Left colon (tissue), 2 donors: ENCODE measurements at regions not wholly inside any gene's neighbourhood (a gene's known extent, or its start where the extent isn't known, plus 50 kb on each side); places are given as distances from the start of the nearest gene placed in this dataset.

Source experiments
- ATAC-seq: fragments of 200-7000 bp; cut with Tn5 transposase; one replicate; pipeline ENCODE4 v1.9.1; 2020; ENCODE audit warnings: mild to moderate bottlenecking, moderate library complexity
- DNase-seq, 2 donors: peaks; one replicate each; pipeline ENCODE4 v3.0.0-alpha.2; 2020
- intact Hi-C, 2 donors: fragments of 100-400 bp; cut with DNase I in 1 of 2; cut with micrococcal nuclease in 1 of 2; formaldehyde crosslinking; loops; one replicate each; pipeline versions ENCODE4 v1.11.2 to v1.14.0; 2022; cut with DNase I, micrococcal nuclease
- donor health status: DM: no; HTN: no; CAD: no.
- donor health status: DM: yes; HTN: yes; CAD: no.

DNA sequence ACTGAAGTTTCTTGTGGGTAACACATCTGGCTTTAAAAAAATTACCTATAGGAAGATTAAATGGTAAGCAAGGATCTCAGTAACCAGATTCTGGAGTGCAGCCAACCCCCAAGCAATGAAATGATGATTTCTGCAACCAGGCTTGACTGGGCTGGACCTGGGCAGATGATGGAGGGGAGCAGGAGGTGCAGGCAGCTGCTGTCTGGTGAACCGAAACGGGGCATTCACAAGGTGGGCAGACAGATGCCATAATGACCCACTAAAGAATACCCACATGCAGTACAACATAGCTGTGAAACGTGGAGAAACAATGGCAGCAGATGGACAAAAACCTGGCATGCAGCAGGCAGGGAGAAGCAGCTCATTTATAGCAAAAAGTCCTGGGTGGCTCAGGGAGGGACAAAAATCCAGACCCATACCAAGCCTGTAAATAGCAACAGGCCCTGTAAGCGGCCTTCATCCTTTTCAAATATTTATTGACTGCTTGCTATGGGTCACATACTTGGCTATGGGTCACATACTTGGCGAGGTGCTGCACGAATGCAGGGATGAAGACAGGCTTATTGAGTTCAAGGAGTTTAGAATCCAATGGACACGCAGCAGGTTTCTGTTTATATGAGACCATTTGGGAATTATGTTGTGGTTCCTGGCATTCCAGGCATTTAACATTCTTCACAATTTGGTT is 244.7 kb downstream of the HRH4 start:
- DNase-seq: no peak
- intact Hi-C loops: loop anchor here in 1 of 2 donors (10.0 kb wide), 1 partner anchor 170 kb away; no protein-coding TSS in a partner anchor
- no peak for ATAC-seq

DNA sequence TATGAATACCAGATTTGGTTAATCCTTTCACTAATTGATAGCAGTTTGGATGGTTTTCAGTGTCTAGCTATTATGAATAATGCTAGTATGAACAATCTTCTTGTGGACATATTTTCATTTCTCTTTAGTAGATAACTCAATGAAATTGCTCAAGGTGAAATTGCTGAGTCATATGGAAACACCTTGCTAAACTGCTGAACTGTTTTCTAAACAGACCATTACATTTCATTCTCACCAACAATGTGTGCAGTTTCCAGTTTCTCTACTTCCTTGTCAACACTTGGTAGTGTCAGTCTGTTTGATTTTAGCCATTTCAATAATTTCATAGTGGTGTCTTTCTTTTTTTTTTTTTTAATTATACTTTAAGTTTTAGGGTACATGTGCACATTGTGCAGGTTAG is 250.0 kb downstream of the HRH4 start:
- ATAC-seq (no peak), DNase-seq (no peak)
- intact Hi-C loops: no loop called here

DNA sequence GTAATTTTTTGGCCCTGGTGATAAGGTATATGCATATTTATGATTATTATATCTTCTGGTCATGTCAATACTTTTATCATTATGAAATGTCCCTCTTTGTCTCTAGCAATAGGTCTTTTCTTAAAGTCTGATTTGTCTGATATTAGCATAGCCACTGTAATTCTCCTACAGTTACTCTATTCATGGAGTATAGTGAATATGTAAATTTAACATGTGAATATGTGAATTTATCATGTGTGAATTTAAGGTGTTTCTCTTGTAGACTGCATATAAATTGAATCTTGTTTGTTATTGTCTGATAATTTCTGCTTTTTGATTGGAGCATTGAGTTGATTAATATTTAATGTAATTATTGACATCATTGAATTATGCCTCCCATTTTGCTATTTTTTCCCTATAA is 259.4 kb downstream of the HRH4 start:
- no peak for DNase-seq

DNA sequence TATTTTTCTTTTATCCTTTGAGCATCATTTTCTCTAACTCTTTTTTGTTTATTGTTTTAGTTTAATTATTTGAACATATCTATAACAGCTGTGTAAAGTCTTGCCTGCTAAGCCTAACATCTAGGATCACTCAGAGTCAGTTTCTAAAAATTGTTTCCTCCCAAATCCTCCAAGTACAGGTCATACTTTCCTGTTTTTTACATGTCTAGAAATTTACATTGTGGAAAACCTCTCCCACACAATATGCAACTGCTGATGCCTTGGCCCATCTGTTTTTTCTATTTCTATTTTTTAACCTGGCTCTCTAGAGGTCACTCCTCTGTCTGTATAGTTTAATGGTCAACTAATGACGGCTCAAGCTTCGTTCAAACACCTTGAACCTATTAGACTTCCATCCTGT is 261.0 kb downstream of the HRH4 start:
- ATAC-seq (no peak), DNase-seq (no peak)
- intact Hi-C loops: loop anchor here in 1 of 2 donors (10.0 kb wide), 1 partner anchor 117 kb away; no protein-coding TSS in a partner anchor

More for the DNA sequence above, 259.4 kb downstream of the HRH4 start:
- intact Hi-C loops: loop anchor here in 1 of 2 donors (10.0 kb wide), 1 partner anchor 115 kb away; no protein-coding TSS in a partner anchor
- no peak for ATAC-seq

DNA sequence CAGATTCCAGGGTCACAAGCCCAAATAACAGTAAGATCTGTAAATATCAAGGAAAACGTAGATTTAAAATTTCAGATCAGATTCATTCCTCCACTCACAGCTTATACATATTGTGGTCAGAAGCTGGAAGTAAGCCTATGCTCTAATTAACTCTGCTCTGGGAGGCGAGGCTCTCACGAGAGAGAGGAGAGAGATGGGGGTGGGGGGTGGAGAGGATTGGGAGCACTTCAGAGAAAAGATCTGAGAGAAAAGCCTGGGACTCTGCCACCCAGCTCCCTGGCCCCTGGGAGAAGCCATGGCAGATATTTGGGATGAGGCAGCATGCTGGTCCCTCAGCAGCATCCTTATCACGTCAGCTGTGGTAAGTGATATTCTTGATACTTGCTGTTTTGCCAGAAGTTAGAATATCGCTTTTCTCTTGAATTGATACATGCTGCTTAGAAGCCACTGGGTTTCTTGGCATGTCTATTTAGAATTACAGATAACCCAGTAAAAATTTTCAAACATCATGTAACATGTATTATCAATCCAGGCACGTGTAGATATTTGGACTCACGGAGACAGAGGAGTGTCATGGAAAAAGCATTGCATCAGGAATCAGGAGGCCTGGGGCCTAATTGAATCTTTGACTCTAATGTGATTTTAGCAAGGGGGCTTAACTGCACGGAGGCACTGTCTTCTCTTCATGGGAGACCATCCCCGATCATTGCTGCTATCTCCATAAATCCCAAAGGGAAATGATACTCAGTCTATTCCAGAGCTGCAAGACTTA is 265.4 kb downstream of the HRH4 start:
- DNase-seq: no peak
- intact Hi-C loops: loop anchor here in 1 of 2 donors (10.0 kb wide), 1 partner anchor 121 kb away; no protein-coding TSS in a partner anchor
- no peak for ATAC-seq

DNA sequence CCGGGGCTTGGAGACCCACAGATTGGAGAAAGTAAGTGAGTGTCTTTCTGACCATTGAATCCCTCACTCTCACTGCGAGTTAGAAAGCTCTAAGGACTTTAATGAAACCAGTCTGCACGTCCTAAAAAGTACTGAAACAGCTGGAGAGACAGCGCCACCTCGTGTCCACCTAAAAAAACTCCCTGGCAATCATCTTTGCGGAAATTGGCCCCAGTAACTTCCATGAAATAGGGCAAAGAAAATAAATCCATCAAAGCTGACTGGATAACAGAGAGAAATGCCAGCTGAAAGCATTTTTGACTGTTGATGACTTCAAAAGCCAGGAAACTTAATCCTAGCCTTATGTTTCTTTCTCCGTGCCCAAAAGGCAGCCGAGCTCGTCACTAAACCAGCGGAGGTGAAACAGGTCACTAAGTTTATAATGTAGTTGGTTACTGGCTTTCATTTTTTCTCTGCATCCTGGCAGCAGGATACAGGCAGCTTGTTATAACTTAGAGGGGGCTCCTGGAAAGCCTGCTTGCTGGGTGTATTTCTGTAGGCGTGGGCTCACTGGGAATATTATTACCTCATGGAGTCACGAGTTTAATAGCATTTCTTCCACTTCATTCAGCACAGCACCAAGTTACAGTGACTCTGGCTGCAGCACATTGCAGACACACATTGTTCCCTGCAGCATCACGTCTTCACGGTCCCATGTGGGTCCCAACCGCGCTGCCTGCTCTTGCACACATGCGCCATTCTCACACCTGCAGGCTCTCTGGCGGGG is 266.5 kb downstream of the HRH4 start:
- DNase-seq: peak; percentile 50 to 68
- peak; percentile 67 for ATAC-seq
- intact Hi-C loops: loop anchor here in 1 of 2 donors (10.0 kb wide), 1 partner anchor 122 kb away; no protein-coding TSS in a partner anchor

DNA sequence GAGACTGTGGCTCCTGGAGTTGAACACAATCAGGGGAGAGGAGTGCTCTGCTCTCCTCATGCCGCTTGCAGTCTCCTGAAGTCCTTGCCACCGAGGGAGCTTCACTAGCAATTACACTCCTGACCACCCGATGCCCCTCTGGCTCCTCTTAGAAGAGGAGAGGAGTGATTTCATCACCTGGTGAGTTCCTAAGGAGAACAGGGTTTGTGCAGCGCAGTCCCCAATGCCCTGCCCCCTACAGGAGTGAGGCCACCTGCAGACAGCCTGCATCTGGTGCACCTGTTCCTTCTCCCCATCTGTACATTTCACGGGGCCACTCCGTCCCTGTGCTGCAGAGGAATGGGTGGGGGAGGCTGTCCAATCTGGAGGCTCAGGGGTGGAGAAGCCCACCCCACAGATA is 267.2 kb downstream of the HRH4 start:
- intact Hi-C loops: loop anchor here in 1 of 2 donors (10.0 kb wide), 1 partner anchor 123 kb away; no protein-coding TSS in a partner anchor
- ATAC-seq (no peak), DNase-seq (no peak)

DNA sequence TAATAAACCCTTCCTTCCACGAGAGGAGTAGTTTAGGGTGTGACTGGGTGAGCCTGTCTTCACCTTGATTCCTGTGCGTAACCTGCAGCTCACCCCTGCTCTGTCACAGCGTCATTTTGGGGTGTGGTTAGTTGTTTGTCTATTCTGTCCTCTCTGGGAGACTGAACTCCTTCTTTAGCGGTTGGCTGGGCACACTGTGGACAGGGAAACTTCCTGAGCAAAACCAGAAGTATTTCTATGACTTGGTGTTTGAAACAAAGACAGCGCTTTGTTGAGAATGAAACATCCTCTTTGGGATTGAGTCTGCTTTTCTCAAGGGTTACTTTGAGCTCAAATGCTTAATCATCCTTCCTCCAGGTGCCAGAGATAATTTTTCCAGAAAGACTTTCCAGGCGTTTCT is 270.7 kb downstream of the HRH4 start:
- ATAC-seq (peak; percentile 88), DNase-seq (peak in 1 of 2 donors; percentile 16)
- intact Hi-C loops: no loop called here

DNA sequence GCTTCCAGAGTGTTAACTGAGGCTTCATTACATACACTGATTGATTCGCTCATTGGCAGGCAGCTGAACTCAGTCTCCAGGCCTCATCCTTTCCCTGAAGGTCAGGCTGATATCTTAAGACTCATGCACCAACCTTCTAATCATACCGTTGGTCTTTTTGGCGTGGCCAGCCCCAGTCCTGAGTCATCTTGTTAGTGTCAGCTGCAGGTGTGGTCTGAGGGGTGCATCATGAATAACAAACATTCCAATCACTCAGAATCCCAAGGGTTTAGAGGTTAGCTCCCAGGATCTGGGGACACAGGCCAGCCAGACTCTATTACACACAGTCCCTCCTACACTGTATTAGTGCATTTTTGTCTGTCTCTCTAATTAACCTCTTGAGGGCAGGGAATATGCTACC is 271.5 kb downstream of the HRH4 start:
- ATAC-seq (no peak), DNase-seq (no peak)
- intact Hi-C loops: no loop called here

DNA sequence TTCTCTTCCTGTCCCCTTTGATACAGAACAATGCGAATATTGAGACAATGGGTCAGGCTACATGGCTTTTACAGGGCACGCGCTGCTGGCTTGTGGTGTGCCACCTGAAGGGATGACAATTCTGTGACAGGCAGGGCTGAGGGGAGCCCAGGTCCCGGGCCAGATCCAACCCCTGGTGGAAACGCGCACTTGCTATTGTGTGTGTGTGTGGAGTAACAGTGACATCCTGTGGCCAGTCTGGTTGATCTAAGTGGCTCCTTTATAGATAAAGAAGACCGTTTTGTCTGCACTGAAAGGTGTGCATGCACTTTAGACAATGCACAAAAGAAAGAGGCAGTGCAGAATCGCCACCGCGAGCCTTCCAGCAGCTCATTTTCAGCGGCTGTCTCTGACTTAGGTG is 273.6 kb downstream of the HRH4 start:
- ATAC-seq (peak; percentile 40), DNase-seq (no peak)
- intact Hi-C loops: no loop called here

DNA sequence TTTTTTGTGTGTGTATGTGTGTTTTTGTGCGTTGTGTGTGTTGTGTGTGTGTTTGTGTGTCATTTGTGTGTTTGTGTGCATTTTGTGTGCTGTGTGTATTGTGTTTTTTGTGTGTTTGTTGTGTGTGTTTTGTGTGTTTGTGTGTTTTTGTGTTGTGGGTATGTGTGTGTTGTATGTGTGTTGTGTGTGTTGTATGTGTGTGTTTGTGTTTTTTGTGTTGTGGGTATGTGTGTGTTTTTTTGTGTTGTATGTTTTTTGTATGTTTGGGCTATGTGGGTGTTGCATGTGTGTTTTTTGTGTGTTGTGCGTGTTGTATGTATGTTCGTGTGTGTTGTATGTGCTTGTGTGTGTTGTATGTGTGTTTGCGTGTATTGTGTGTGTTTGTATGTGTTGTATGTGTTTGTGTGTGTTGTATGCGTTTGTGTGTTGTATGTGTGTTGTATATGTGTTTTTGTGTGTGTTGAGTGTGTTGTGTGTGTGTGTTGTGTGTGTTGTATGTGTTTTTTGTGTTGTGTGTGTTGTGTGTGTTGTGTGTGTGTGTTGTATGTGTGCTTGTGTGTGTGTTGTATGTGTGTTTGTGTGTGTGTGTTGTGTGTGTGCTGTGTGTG is 275.3 kb downstream of the HRH4 start:
- intact Hi-C loops: no loop called here
- no peak for DNase-seq
- ATAC-seq: no peak

DNA sequence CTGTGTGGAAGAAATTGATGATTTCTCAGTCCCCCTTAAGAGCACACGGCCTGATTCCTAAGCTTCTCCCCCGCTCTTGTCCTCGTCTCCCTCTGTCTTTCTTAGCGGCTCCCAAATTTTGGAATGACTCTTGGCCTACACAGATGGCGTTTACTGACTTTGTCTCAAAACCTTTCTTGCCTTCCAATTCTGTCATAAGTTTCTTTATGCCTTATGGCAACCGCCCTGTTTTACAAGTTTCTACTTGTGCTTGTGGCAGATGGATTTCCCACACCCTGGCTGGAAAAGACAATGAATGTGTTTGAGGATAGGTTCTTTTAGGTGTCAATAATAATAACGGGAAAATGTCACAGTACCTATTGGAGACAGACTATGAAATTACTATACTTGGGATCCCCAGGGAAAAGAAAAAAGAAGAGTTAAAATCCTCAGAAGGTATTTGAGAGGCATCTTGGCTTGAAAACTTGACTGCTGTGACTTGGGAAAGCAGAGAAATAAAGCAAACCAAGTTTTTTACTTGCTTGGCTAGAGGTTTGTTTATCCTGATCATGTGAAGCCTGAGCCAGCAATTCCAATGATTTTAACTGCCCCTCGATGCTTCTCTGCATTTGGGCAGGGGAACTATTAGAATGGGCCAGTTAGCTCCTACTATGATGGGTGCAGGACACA is 276.4 kb downstream of the HRH4 start:
- intact Hi-C loops: no loop called here
- DNase-seq (no peak), ATAC-seq (no peak)

DNA sequence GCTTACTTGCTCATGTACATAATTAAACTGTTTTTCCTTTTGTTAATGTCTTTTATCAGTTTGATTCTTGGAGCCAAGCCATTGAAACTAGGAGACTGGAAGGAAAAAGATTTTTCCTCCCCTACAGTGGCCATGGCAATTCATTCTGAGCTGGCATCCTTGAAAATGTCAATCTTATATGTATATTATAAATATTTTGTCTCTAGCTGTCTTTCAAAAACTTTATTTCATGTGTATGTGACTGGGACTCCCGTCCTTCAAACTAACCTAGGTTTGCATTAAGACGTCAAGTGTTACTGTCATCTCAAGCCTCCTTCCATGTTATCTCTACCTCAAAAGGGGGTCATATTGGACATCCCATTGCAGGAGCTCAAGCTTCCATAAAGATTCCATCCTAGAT is 280.4 kb downstream of the HRH4 start:
- no peak for DNase-seq
- no peak for ATAC-seq
- intact Hi-C loops: no loop called here

DNA sequence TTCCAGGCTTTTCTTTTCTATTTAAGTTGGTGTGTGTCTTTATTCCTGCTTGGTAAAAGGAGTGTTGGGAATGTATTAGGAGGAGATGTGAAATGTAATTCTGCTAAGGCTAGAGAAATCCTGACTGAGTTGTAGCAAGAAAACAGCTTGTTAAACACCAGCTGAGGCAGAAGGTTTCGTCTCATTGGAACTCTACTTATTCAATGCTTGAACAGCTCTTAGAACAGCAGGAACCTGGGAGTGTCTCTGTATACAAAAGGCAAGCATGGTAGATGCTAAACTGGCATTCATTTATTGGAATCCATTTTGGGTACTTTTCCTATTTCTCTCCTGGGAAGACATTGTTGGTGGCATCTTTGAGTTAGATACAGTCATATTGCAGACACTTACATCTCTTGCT is 280.9 kb downstream of the HRH4 start:
- DNase-seq (no peak), ATAC-seq (no peak)
- intact Hi-C loops: no loop called here

DNA sequence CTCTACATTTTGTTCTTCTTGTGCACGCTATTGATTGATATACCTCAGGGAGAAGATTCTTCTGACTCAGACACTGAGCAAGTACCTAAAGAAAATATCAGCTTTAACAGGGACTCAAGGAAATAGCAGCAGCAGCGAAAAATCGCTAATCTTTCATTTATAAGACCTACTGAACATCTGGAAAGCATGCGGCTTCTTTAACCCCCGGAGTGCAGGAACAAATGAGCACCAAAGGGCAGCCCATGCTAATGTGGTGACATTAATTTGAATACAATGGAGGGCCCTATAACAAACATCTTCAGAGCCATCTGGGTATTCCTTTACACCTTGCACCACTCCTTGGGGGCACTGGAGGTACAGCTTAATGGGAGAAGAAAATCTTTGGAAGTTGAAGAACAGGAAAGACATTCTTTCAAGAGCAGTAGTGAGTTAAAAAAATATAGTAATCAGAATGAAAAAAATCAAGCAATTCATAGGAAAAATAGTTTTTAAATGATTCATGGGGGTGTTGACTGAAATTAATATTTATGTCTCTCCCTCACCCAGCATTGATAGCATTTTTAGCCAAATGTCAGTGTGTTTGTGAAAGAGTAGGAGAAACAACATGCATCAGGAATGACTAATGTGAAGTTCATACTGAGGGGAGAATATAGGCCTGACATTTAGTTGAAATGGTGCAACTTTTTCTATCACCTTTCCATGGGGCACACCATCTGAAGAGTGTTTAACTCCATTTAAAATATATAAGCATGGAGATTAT is 281.7 kb downstream of the HRH4 start:
- DNase-seq (no peak), ATAC-seq (no peak)
- intact Hi-C loops: no loop called here

DNA sequence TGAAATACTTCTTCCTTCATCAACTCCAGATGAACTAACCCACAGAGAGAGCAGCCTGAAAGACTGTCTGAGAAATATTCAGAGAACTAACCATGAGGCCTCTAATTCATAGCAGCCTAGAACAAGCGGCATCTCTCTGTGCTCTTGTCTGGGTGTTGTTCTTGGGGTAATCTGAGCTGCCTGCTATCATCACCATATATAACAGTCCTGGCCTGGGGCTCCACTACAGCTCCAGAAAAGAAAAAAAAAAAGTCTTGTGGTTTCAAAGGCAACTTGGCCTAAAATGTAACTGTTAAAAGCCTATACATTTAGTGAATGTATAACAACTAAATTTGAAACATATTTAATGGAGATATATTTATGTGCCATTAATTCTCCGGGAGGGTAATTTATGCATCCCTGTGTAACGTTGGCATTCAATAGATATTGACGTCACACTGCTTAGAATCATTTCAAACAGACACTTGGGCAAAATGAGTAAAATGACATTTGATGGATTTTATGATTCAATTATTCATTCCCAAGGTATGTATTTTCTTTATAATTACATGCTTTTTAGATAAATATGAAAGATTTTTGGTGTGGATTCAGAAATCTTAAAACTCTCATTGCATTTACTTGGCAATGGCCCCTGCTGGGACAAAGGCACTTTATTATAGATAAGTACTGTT is 294.3 kb downstream of the HRH4 start:
- no peak for ATAC-seq
- intact Hi-C loops: no loop called here
- DNase-seq: no peak

DNA sequence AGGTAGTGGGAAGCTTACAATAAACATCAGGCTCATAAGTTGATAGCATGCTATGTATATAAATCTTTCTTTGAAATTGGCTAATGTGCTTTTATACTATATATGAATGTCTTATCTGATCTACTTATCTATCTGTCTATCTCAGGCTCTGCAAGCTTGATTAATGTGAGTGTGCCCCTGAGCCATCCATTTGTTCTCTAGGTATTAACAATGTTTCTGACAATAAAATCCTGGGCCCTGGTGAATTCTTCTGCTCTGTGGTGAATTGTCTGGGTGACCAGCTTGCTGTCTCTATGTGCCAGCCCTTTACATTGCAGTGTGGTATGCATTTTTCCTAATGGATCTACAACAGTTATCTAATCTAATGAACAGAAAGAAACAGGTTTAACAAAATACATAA is 295.9 kb downstream of the HRH4 start:
- no peak for DNase-seq
- intact Hi-C loops: no loop called here
- ATAC-seq: no peak
